ENCODE measurements at regions not wholly inside any gene's neighbourhood (a gene's known extent, or its start where the extent isn't known, plus 50 kb on each side); places are given as distances from the start of the nearest gene placed in this dataset.

DNA sequence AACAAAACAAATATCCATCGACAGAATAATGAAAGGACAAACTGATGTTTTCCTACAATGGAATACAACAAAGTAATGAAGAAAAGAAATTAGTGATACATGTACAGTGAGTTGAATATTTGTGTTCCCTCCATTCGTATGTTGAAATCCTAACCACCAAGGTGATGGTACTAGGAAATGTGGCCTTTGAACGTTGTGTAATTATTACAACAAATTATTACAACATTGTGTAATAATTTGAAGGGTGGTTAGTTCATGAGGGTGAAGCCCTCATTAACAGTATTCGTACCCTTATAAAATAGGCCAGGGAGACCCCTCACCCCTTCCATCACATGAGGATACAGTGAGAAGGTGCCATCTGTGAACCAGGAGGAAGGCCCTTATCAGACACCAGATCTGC lies 339.4 kb downstream of the BMP2 start:
- POLR2A ChIA-PET: no interaction called here
- CTCF ChIA-PET: no interaction called here

DNA sequence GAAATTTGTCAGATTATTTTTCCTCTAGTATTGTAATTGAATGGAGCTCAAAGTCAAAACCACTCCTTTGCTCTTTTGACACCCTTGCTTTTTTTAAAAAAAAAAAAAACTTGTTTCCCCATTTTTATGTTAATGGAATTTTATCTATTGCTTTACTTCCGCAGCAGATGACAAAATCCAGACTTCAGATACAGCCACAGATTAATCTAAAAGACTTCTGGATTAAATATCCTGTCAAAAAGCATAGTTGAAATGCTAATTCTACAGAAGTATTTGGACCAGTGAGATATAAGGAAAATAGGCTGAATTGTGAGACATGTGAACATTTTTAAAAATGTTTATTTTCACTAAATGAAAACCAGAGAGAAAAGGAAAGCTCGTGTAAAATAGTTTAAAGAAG lies 341.4 kb downstream of the BMP2 start:
- H3K4me1 ChIP-seq (ENCODE audit: control insufficient read depth, insufficient read depth, low read length): no peaks in the 10 kb centered on the region
- POLR2A ChIA-PET: no interaction called here
- no peak overlapping the region for H3K4me3 ChIP-seq (ENCODE audit: low read depth, low read length)
- H3K36me3 ChIP-seq (ENCODE audit: control insufficient read depth in 2 of 2, insufficient read depth in 1 of 2, low read length in 2 of 2): no peaks in the 10 kb centered on the region
- CTCF ChIA-PET: interaction anchor here (0.7 kb wide), 1 partner anchor 300 kb away, joined by 5 read pairs; no protein-coding TSS in a partner anchor
- H3K9me3 ChIP-seq (ENCODE audit: control insufficient read depth, insufficient read depth, low read depth, low read length): no peaks in the 10 kb centered on the region
- no peak overlapping the region for H3K27ac ChIP-seq (ENCODE audit: extremely low read depth, low read depth, low read length)
- TF ChIP-seq ZNF202 (tag by site-specific recombination; IDR thresholded peaks at IDR 0.05; ENCODE audit: borderline replicate concordance) (no peak), ZNF223 (tag by site-specific recombination; IDR thresholded peaks at IDR 0.05) (no peak), ZNF239 (tag by site-specific recombination; IDR thresholded peaks at IDR 0.05) (no peak), ZNF561 (tag by site-specific recombination; IDR thresholded peaks at IDR 0.05; ENCODE audit: borderline replicate concordance) (no peak), ZNF626 (tag by site-specific recombination; IDR thresholded peaks at IDR 0.05) (no peak), ZNF433 (tag by site-specific recombination; IDR thresholded peaks at IDR 0.05; ENCODE audit: low read depth) (no peak), REPIN1 (tag by site-specific recombination; IDR thresholded peaks at IDR 0.05; ENCODE audit: low read depth) (no peak), PRDM1 (tag by site-specific recombination; IDR thresholded peaks at IDR 0.05) (no peak), ZNF114 (tag by site-specific recombination; IDR thresholded peaks at IDR 0.05) (no peak)
- TF ChIP-seq, protein P1, sequence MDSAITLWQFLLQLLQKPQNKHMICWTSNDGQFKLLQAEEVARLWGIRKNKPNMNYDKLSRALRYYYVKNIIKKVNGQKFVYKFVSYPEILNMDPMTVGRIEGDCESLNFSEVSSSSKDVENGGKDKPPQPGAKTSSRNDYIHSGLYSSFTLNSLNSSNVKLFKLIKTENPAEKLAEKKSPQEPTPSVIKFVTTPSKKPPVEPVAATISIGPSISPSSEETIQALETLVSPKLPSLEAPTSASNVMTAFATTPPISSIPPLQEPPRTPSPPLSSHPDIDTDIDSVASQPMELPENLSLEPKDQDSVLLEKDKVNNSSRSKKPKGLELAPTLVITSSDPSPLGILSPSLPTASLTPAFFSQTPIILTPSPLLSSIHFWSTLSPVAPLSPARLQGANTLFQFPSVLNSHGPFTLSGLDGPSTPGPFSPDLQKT (IDR thresholded peaks at IDR 0.05; ENCODE audit: borderline replicate concordance, low read depth, low read length): no peak
- TF ChIP-seq, protein P2, sequence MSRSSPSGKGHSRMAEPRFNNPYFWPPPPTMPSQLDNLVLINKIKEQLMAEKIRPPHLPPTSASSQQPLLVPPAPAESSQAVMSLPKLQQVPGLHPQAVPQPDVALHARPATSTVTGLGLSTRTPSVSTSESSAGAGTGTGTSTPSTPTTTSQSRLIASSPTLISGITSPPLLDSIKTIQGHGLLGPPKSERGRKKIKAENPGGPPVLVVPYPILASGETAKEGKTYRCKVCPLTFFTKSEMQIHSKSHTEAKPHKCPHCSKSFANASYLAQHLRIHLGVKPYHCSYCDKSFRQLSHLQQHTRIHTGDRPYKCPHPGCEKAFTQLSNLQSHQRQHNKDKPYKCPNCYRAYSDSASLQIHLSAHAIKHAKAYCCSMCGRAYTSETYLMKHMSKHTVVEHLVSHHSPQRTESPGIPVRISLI (tag by site-specific recombination; IDR thresholded peaks at IDR 0.05): no peak
- TF ChIP-seq, protein P3, sequence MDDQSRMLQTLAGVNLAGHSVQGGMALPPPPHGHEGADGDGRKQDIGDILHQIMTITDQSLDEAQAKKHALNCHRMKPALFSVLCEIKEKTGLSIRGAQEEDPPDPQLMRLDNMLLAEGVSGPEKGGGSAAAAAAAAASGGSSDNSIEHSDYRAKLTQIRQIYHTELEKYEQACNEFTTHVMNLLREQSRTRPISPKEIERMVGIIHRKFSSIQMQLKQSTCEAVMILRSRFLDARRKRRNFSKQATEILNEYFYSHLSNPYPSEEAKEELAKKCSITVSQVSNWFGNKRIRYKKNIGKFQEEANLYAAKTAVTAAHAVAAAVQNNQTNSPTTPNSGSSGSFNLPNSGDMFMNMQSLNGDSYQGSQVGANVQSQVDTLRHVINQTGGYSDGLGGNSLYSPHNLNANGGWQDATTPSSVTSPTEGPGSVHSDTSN (CRISPR knock-in tag; IDR thresholded peaks at IDR 0.05): no peak
- TF ChIP-seq, protein P4, sequence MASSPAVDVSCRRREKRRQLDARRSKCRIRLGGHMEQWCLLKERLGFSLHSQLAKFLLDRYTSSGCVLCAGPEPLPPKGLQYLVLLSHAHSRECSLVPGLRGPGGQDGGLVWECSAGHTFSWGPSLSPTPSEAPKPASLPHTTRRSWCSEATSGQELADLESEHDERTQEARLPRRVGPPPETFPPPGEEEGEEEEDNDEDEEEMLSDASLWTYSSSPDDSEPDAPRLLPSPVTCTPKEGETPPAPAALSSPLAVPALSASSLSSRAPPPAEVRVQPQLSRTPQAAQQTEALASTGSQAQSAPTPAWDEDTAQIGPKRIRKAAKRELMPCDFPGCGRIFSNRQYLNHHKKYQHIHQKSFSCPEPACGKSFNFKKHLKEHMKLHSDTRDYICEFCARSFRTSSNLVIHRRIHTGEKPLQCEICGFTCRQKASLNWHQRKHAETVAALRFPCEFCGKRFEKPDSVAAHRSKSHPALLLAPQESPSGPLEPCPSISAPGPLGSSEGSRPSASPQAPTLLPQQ (tag by site-specific recombination; IDR thresholded peaks at IDR 0.05): no peak

More for the DNA sequence above, 339.4 kb downstream of the BMP2 start:
- no peaks in the 10 kb centered on the region for H3K4me1 ChIP-seq (ENCODE audit: control insufficient read depth, insufficient read depth, low read length)
- no peak overlapping the region for H3K27ac ChIP-seq (ENCODE audit: extremely low read depth, low read depth, low read length)
- no peak overlapping the region for H3K4me3 ChIP-seq (ENCODE audit: low read depth, low read length)
- no peaks in the 10 kb centered on the region for H3K36me3 ChIP-seq (ENCODE audit: control insufficient read depth in 2 of 2, insufficient read depth in 1 of 2, low read length in 2 of 2)
- TF ChIP-seq ZNF529 (tag by site-specific recombination; IDR thresholded peaks at IDR 0.05; ENCODE audit: insufficient replicate concordance): no peak
- TF ChIP-seq, protein P5, sequence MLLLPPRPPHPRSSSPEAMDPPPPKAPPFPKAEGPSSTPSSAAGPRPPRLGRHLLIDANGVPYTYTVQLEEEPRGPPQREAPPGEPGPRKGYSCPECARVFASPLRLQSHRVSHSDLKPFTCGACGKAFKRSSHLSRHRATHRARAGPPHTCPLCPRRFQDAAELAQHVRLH (tag by site-specific recombination; IDR thresholded peaks at IDR 0.05): no peak
- no peak for TF ChIP-seq SCRT2 (tag by site-specific recombination; IDR thresholded peaks at IDR 0.05)
- no peak for TF ChIP-seq ZEB2 (tag by site-specific recombination; IDR thresholded peaks at IDR 0.05)
- no peaks in the 10 kb centered on the region for H3K9me3 ChIP-seq (ENCODE audit: control insufficient read depth, insufficient read depth, low read depth, low read length)
